ENCODE measurements at regions not wholly inside any gene's neighbourhood (a gene's known extent, or its start where the extent isn't known, plus 50 kb on each side); places are given as distances from the start of the nearest gene placed in this dataset.
A peak's percentile ranks its signal among the peaks of the same experiment; 100 is the strongest.
"Not testable (repeated sequence)": the region's sequence is repeated elsewhere in the genome, so short reads cannot be mapped to it uniquely, and the experiment has no call there.

DNA sequence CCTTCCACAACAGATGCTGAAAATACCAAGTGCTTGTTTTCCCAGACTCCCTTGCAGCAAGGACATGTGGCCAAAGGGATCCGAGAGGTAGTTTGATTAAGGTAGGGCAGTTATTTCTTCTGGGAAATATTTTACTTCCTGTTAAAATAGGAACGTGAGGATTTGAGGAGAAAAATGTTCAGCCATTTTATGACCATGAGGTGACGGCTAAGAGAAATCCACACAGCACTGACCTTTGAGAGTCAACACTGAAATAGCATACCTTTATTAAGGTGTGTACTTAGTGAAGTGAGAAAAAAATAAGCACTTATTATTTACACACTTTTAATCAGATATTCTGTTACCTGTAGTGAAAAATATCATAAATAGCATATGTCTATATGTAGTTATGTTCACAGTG is 133.9 kb downstream of the PPP1R3A start:
- no peak for DNase-seq (ENCODE audit: insufficient read length, low spot score)
- FAIRE-seq = no peak

DNA sequence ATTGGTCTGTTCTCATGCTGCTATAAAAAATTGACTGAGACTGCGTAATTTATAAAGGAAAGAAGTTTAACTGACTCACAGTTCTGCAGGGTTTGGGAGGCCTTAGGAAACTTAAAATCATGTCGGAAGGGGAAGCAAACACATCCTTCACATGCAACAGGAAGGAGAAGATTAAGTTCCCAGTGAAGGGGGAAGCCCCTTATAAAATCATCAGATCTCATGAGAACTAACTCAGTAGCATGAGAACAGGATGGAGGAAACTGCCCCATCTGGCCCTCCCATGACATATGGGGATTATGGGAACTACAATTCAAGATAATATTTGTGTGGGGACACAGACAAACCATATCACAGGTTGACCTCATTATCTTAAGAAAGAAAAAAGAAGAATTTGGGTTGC is 134.5 kb downstream of the PPP1R3A start:
- FAIRE-seq = no peak
- no peak for DNase-seq (ENCODE audit: insufficient read length, low spot score)

DNA sequence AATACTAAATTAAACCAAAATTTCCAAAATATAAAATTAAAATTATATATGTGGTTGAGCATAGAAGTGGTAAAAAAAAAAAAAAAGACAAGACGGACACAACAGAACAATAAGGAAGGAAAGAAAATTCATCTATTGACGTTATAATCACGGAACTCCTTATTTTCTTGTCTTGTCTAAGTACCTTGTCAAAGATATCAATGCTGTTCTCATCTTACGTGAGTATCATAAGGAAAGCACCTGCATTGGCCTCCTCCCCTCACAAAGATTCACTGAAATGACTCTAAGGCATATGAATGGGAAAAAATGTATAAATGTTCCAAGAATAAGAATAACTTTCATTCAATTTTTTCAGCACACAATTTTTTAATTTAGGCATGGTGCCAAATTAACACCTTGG is 135.4 kb downstream of the PPP1R3A start:
- DNase-seq (ENCODE audit: insufficient read length, low spot score) (no peak), FAIRE-seq (no peak)

DNA sequence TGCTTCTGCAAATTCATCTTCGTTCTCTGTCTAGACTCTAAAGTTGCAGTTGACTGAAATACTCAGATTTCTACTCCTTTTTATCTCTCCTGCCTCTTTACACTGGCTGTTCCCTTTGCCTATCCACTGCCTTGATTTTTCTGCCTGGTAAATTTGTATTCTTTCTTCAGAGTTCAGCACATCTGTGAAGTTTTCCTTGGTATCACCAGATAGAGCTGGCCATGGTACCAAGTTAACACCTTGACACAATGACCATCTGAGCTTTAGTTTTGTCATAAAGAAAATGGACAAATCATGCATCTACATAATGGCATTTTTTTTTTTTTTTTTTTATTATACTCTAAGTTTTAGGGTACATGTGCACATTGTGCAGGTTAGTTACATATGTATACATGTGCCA is 143.0 kb downstream of the PPP1R3A start:
- no peak for DNase-seq (ENCODE audit: insufficient read length, low spot score)
- no peak for FAIRE-seq

DNA sequence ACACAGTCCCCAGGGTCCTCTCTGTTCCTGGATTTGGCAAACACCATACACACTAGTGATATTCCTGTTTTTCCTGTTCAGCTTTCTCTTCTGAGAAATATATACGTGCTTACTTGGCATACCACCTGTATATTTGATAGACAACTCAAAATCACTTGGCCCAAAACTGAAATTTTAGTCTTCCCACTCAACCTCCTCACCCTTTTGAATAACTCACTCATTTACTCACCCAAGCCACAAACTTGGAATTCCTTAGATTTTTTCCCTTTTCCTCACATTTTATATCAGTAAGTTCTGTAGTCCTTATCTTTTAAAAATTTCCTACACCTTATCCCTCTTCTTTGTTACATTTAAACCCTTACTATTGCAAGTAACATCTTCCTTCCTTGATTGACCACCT is 143.4 kb downstream of the PPP1R3A start:
- no peak for DNase-seq (ENCODE audit: insufficient read length, low spot score)

DNA sequence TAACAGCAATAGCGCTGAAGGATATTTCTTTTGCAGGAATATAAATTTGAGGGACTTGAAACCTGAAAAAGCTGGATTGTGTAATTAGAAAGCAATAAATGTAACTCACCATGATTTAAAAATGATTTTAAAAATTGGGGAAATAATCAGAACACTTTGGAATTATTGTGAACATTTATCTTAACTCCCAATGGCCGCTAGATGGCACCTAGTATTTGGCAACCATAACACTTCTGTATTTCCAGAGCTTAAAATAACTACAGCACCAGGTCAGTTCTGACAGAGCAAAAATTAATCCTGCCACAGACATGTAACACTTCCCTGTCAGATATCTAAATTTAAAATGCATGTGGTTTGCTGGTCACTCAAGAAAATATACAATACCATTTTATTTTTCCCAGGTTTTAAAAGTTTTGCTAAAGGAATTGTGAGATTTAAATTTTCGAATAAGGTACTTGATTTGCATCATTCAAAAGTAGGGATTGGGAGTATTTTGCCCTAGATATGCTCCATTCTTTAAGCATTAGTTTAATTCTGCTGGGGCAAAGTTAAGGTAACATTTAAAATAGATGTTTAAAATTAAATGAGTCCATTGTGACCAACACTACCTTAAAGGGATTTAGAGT is 144.5 kb downstream of the PPP1R3A start:
- FAIRE-seq (no peak), DNase-seq (ENCODE audit: insufficient read length, low spot score) (peak; percentile 10)

More for the DNA sequence above, 143.4 kb downstream of the PPP1R3A start:
- FAIRE-seq = no peak

DNA sequence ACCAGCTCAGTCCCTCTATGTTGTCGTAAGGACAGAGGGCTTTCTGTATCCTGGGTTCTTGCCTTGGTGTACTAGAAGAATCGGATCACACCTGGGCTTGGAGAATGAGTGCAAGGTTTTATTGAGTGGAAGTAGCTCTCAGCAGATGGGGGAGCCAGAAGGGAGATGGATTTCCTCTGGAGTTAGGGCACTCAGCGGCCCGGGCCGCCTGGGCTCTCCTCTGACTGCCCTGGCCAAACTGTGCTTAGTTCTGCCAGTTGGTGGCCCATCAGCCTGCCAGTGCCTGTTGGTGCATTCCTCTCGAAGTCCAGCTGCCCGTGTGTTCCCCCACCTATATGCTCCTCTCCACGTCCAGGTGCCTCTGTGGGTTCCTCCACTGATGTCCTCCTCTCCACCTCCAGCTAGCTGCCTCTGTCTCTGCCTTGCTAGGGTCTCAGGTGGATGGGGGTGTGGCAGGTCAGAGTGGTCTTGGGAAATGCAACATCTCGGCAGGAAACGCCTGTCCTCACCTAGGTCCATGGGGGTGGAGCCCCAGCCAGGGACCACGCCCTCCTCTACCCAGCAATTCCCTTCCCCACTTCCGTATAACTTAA is 148.6 kb downstream of the PPP1R3A start:
- DNase-seq (ENCODE audit: insufficient read length, low spot score) (no peak), FAIRE-seq (no peak)

DNA sequence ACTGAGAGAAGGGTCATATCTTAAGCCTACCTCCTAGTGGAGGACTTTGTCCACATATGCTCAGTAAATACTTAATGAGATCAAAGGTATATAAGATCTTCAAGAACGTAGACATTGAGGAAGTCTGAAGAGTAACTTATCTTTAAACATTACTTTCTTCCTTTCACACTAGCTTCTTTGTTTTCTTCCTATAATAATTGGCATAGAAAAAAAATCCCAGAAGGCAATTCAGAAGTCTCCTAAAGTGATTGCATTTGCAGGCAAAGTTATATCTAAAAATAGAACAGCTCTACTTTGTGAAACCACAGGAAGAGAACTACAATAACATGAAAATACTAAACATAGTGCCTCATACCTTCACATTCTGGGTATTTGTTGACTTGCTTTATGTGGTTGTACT is 150.4 kb downstream of the PPP1R3A start:
- no peak for FAIRE-seq
- DNase-seq (ENCODE audit: insufficient read length, low spot score) = no peak

DNA sequence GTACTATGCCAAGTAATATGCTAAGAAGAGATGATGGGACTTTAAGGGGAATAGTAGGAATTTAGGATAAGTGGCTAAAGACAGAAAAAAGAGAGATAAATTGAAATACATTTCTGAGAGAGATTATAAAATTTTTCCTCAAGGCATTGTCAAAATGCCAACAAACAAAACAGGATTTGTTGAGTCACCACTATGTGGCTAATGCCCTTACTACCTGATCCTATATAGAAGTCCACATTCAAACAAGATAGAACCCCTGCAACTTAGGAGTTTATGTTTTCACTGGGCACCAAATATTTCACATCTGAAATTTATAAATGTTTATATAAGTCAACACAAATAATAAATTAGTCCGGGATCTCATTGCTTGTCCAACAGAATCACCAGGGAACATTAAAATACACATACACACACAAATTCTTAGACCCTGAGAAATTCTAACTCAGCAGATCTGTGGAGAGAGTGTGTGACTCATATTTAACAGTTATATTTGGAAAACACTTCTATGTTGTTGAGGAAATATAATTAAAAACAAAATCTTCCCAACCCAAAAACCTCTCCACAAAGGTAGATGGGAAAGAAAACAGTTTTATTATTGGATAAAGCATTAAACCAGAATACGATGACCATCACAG is 154.3 kb downstream of the PPP1R3A start:
- FAIRE-seq = no peak
- no peak for DNase-seq (ENCODE audit: insufficient read length, low spot score)

DNA sequence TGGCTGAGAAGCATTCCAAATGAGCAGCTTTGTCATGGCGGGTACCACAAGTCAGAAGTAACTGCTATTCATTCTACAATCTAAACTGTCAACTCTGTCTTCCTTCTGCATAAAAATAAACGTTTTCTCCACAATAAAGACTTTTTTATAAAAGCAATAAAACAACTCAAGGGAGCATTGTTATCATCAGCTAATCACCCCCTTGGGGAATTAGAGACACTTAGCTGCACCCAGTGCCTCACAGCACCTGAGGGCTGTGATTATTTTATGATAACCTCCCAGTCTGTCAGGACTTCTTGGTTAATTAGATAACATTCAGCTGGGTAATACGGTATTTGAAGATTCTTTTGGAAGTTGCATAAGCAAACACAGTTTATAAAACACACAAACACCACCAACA is 155.6 kb downstream of the PPP1R3A start:
- DNase-seq (ENCODE audit: insufficient read length, low spot score) = no peak
- FAIRE-seq = no peak

DNA sequence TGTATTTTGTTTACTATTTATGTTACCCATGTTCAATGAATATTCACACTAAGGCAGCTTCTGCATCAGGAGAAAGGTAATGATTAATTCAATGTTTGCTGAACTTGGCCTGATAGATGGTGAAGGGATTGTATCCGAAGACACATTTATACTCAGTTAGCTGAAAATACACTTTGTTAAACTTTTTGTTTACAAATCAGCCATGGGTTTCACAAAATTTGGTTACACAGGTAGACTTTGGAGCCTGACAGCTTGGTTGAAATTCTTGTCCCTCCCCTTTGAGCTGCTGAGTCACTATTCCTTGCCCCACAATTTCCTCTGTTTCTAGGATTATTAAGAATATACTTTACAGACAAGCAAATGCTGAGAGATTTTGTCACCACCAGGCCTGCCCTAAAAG is 162.6 kb downstream of the PPP1R3A start:
- FAIRE-seq (no peak), DNase-seq (ENCODE audit: insufficient read length, low spot score) (no peak)

DNA sequence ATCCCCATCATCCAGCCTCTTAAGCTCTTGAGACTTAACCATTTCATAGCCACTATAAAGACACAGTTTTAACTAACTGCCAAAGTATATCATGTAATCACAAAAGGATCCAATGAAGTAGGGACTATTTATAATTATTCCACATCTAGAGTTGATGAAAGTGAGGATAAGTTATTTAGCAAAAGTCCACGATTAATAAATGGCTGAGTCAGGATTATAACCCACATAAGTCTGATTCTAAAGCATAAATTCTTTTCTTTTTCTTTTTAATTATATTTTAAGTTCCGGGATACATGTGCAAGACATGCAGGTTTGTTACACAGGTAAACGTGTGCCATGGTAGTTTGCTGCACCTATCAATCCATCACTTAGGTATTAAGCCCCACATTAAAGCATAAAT is 166.1 kb downstream of the PPP1R3A start:
- FAIRE-seq = no peak
- no peak for DNase-seq (ENCODE audit: insufficient read length, low spot score)

DNA sequence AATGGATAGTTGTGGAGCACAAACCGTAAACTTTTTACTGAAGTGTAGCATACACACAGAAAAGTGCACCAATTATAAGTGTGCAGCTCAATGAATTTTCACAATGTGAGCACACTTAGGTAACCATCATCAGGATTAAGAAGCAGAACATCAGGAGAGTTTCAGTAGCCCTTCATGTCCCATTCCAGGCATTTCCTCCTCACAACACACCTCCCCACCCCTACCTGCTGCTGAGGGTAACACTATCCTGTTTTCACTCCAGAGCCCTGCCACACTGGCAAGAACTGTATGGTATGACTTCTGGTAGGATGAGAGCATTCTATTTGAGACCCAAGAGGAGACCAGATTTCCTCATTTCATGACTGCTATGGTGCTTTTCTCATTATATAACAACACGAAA is 166.5 kb downstream of the PPP1R3A start:
- FAIRE-seq = no peak

DNA sequence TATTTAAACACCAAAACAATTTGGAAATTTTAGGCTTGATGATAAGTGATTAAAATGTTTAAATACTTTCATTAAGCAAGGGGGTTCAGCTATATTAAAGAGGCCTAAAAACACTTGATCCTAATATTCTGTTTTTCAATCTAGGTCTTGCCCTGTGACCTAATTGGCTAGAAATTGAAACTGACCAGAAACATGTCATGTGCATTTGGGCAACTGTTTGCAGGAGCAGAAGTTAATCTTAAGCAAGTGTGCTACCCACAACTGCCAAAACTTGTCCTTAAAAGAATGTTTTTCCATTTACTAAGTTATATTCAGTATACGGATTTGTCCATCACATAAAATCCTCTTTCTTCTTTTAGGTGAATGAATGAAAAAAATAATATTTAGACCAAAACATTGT is 167.3 kb downstream of the PPP1R3A start:
- FAIRE-seq (no peak), DNase-seq (ENCODE audit: insufficient read length, low spot score) (no peak)

More for the DNA sequence above, 166.5 kb downstream of the PPP1R3A start:
- DNase-seq (ENCODE audit: insufficient read length, low spot score) = no peak

DNA sequence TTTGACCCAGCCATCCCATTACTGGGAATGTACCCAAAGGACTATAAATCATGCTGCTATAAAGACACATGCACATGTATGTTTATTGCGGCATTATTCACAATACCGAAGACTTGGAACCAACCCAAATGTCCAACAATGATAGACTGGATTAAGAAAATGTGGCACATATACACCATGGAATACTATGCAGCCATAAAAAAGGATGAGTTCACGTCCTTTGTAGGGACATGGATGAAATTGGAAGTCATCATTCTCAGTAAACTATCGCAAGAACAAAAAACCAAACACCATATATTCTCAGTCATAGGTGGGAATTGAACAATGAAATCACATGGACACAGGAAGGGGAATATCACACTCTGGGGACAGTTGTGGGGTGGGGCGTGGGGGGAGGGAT is 170.4 kb downstream of the PPP1R3A start:
- not testable (repeated sequence) for DNase-seq (ENCODE audit: insufficient read length, low spot score); FAIRE-seq

DNA sequence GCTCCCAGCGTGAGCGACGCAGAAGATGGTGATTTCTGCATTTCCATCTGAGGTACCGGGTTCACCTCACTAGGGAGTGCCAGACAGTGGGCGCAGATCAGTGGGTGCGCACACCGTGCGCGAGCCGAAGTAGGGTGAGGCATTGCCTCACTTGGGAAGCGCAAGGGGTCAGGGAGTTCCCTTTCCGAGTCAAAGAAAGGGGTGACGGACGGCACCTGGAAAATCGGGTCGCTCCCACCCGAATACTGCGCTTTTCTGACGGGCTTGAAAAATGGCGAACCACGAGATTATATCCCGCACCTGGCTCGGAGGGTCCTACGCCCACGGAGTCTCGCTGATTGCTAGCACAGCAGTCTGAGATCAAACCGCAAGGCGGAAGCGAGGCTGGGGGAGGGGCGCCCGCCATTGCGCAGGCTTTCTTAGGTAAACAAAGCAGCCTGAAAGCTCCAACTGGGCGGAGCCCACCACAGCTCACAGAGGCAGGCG is 175.8 kb downstream of the PPP1R3A start:
- not testable (repeated sequence) for FAIRE-seq; DNase-seq (ENCODE audit: insufficient read length, low spot score)

DNA sequence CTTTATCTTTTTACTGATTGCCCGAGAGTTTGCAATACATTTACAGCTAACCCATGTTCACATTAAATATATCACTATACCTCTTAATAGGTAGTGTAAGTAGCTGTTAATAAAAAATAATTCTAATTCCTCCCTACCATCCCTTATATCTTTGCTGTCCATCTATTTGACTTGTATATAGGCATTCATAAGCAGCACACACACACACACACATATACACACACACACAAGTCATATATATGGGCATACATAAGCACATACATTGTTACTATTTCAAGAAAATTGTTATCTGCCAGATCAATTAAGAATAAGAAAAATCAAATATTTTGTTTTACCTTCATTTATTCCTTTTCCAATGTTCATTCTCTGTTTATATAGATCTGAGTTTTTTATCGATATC is 176.4 kb downstream of the PPP1R3A start:
- FAIRE-seq = no peak
- DNase-seq (ENCODE audit: insufficient read length, low spot score) = no peak

DNA sequence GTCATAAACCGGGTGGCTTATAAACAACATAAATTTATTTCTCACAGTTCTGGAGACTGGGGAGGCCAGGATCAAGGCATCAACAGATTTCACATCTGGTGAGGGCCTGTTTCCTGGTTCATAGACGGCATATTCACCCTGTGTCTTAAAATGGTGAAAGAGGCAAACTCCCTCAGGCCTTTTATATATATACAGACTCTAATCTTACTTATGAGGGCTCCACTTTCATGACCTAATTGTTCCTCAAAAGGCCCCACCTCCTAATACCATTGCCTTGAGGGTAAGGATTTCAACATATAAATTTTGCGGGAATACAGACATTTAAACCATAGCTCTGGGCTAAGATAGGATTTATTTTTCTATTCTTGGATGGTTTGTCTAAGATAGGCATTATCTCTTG is 187.2 kb downstream of the PPP1R3A start:
- DNase-seq (ENCODE audit: insufficient read length, low spot score) = no peak
- no peak for FAIRE-seq

DNA sequence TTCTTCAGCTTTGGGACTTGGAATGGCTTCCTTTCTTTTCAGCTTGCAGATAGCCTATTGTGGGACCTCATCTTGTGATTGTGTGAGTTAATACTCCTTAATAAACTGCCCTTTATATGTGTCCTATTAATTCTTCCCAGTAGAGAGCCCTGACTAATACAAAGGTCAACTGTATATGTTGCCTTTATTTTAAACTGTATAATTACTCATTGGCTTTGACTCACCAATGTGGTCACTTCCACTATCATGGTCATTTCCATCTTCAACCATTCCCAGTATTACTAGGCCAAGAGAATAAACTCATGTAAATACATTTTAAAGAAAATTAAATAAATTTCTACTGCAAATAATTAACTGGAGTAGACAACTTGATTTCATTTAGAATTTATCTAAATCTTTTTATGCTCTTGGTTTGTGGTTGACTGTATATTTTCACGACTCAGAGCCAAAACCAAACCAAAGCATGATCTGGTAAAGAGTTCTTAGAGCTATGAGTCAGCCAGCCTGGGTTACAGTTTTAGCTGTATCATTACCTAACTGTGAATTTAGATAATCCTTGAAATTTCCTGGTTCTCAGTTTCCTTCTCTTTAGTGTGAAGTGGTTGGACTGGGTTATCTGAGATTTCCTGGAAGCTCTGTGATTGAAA is 188.4 kb downstream of the PPP1R3A start:
- no peak for FAIRE-seq
- DNase-seq (ENCODE audit: insufficient read length, low spot score) = no peak

DNA sequence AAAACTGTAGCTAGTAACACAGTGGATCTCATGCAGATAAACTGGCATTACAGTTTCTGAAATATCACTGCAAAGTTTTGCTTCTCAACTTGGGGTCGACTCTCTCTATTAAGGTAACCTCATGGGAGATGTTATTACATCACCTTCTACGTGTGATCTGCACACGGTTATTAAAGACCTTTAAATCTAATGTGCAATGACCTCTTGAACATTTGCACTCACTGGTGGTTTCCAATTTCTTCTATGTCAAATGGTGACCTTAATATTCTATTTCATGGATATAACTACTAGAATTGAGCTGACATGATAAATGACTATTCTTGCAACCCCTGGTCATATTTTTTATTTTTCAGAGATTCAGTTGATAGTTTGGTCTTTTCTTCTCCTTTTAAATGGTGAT is 191.3 kb downstream of the PPP1R3A start:
- FAIRE-seq (no peak), DNase-seq (ENCODE audit: insufficient read length, low spot score) (no peak)

DNA sequence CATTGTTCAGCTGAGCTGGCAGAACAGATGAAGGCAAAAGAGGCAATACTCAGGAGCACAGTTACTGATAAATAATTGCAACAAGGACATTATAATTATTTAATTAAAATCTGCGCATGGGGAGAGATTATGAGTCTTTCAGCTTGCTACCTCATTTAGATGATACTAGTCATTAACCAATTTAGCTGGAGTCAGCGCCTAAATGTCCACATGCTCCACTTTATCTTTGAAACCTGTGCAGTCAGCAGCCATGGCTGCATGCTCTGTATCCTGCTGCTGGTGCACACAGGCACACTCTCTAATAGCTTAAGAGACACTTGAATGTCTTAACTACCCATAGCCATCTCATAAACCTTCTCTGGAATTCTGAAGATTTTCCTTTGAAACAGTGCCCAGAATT is 196.8 kb downstream of the PPP1R3A start:
- no peak for DNase-seq (ENCODE audit: insufficient read length, low spot score)
- FAIRE-seq = no peak

DNA sequence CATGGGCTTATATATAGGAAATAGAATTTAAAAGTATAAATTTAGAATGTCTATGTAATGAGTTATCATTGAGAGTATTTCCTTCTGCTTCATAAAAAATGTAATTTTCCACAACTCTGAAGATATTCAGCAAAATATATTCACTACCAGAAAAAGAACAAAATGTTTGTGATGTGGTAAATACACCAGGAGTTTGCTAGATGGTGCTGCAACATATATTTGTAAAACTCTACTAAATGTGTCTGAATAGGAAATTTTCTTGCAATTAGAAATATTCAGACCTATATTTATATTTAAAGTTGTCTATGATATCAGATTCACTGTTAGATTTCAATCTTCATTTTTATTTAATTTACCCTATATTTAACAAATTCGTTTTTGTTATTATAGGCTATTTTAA is 201.1 kb downstream of the PPP1R3A start:
- no peak for DNase-seq (ENCODE audit: insufficient read length, low spot score)
- FAIRE-seq = no peak

Data from HTR-8/SVneo (cell line).